Immature natural killer cell (primary cell): ENCODE measurements at regions not wholly inside any gene's neighbourhood (a gene's known extent, or its start where the extent isn't known, plus 50 kb on each side); places are given as distances from the start of the nearest gene placed in this dataset.

Experiments used
- DNase-seq, 3 donors: peaks; one replicate each; pipeline ENCODE4 v3.0.0; 2022; ENCODE audit warnings: mixed read lengths in 1 of 3
- H3K27ac Mint-ChIP-seq, 6 donors: one replicate each; pipeline ENCODE4 v1.8.0; 2020; ENCODE audit warnings: mixed read lengths in 6 of 6, mild to moderate bottlenecking in 5 of 6, inconsistent platforms in 4 of 6, moderate library complexity in 3 of 6
- H3K27me3 Mint-ChIP-seq, 3 donors: one replicate each; pipeline ENCODE4 v1.8.0; 2020 to 2021; ENCODE audit warnings: low read depth in 3 of 3, mild to moderate bottlenecking in 3 of 3, mixed read lengths in 3 of 3, moderate library complexity in 3 of 3, inconsistent platforms in 1 of 3
- H3K36me3 Mint-ChIP-seq, 3 donors: one replicate each; pipeline ENCODE4 v1.8.0; 2020; ENCODE audit warnings: mixed read lengths in 3 of 3, inconsistent platforms in 2 of 3, mild to moderate bottlenecking in 2 of 3
- H3K4me1 Mint-ChIP-seq, 2 donors: one replicate each; pipeline ENCODE4 v1.8.0; 2020; ENCODE audit warnings: inconsistent platforms in 2 of 2, mild to moderate bottlenecking in 2 of 2, mixed read lengths in 2 of 2, moderate library complexity in 1 of 2
- H3K4me3 Mint-ChIP-seq, 5 donors: one replicate each; pipeline ENCODE4 v1.8.0; 2020; ENCODE audit warnings: mild to moderate bottlenecking in 5 of 5, mixed read lengths in 5 of 5, inconsistent platforms in 3 of 5, moderate library complexity in 3 of 5
- H3K9me3 Mint-ChIP-seq, 6 donors: one replicate each; pipeline ENCODE4 v1.8.0; 2020; ENCODE audit warnings: mild to moderate bottlenecking in 6 of 6, mixed read lengths in 6 of 6, inconsistent platforms in 4 of 6, moderate library complexity in 3 of 6

DNA sequence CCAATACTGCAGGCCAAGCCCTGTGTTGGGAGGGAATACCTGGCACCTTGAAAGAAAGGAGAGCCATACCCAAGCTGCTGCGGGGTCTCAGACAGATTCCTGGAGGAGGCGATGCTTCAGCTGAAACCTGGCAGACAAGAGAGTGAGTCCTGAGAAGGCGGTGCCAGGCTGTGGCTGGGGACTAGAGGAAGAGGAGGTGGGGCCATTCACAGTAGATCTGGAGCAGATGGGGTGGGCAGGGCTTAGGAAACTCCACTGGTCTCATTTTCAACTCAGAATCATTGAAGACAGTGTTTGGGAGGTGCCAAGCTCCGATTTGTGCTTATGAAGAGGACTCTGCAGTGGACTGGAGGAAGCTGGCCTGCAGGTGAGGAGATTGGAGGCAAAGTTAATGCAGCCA lies 236.3 kb upstream of the MKI67 start:
- H3K36me3 Mint-ChIP-seq, result no peaks in the 10 kb centered on the region
- peaks cover 0 to 1% (median 0%) of the 10 kb centered on the region in 6 donors for H3K9me3 Mint-ChIP-seq
- H3K4me3 Mint-ChIP-seq, result no peak overlapping the region
- H3K27me3 Mint-ChIP-seq, result peaks cover 1 to 9% (median 7%) of the 10 kb centered on the region in 3 donors
- no peak for DNase-seq
- no peaks in the 10 kb centered on the region for H3K4me1 Mint-ChIP-seq
- no peak overlapping the region for H3K27ac Mint-ChIP-seq

GRCh38 chr10:128364631-128365030 lies 238.4 kb upstream of the MKI67 start:
- Mint-ChIP-seq H3K36me3 (no peaks in the 10 kb centered on the region), H3K4me1 (no peaks in the 10 kb centered on the region), H3K4me3 (no peak overlapping the region), H3K9me3 (peaks cover 0 to 1% (median 0%) of the 10 kb centered on the region in 6 donors), H3K27me3 (peaks cover 5 to 11% (median 6%) of the 10 kb centered on the region in 3 donors), H3K27ac (no peak overlapping the region)
- no peak for DNase-seq

DNA sequence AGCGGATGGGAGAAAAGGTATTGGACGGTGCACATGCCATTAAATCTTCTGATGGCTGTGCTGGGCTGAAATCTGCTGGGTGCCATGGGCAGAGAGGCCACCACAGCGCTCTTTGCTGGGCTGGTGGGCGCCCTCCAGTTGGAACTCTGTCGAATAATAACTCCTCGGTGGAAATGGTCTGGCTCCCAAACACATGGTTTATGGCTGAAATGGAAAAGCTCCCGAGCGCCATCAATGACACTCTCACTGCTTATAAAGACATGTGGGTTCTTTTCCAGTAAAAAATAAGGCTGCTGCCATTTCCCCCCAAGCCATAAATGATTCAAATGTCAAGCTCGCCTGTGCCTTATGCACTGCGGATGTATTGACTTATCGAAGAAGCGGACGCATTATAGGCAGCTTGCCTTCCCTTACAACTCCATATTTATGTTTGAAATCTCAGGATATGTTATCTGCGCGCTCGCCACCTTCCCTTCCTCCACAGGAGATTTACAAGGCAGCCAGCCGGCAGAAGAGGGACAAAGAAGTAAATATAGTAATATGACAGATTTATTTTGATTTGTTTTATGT lies 239.0 kb upstream of the MKI67 start:
- Mint-ChIP-seq H3K27ac (no peak overlapping the region), H3K4me3 (no peak overlapping the region), H3K9me3 (peaks cover 0 to 1% (median 0%) of the 10 kb centered on the region in 6 donors), H3K27me3 (peaks cover 5 to 11% (median 6%) of the 10 kb centered on the region in 3 donors), H3K4me1 (no peaks in the 10 kb centered on the region), H3K36me3 (no peaks in the 10 kb centered on the region)
- DNase-seq, result no peak

DNA sequence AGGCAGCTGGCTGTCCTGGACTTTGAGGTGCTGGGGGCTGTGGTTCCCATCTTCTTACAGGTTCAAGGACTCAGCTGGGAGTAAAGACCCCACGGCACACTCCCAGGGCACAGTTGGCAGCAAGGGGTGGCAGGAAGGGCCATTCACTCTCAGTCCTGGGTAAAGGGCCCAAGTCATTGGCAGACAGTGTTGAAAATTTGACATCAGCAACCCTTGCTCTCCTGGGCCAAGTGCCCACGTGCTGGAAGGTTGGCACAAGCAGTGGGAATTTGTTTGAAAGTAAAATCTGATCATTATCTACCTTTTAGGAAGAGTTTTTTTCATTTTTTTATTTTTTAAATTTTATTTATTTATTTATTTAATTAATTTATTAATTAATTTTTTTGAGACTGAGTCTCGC lies 241.6 kb upstream of the MKI67 start:
- Mint-ChIP-seq H3K4me3 (no peak overlapping the region), H3K4me1 (no peaks in the 10 kb centered on the region), H3K36me3 (no peaks in the 10 kb centered on the region), H3K27me3 (peaks cover 5 to 15% (median 7%) of the 10 kb centered on the region in 3 donors), H3K9me3 (peaks cover 0 to 1% (median 0%) of the 10 kb centered on the region in 6 donors), H3K27ac (no peak overlapping the region)
- no peak for DNase-seq

GRCh38 chr10:128369101-128369650 lies 243.0 kb upstream of the MKI67 start:
- Mint-ChIP-seq H3K9me3 (peaks cover 0 to 1% (median 0%) of the 10 kb centered on the region in 6 donors), H3K27me3 (peaks cover 5 to 10% (median 5%) of the 10 kb centered on the region in 3 donors), H3K36me3 (no peaks in the 10 kb centered on the region)

DNA sequence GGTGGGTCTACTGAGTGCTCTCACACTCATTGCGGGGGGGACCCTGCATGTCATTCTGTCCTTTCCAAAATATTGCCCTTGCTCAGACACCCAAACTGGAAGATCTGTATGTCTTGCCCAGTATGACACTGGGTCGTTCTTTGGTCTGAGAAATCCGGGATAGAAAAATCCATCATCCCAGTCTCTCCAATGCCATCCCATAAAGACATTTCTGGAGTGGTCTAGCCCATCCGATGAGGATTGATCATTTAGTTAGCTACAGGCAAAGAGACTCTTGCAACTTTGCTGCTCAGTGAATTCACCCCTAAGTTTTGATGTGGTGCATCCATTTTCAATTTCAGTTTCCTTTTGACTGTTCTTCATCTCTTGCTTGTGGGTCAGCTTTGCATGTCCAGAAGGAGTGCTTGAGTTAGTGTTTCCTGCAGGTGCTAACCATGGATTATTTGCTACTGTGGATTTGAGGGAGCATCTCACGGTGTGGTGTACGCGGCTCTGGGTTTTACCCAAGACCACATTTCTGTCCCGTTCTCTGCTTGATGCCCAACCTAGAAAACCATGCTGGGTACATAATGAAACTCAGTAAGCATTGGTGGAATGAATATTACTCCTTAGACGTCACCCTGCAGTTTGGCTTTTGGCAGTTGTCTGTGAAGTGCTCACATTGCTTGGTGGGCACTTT lies 247.0 kb upstream of the MKI67 start:
- H3K4me1 Mint-ChIP-seq, result peaks cover 2 to 5% of the 10 kb centered on the region in 2 donors
- no peaks in the 10 kb centered on the region for H3K9me3 Mint-ChIP-seq
- H3K27me3 Mint-ChIP-seq, result peaks cover 4 to 10% (median 7%) of the 10 kb centered on the region in 3 donors
- no peak for DNase-seq
- H3K36me3 Mint-ChIP-seq, result no peaks in the 10 kb centered on the region
- H3K4me3 Mint-ChIP-seq, result no peak overlapping the region
- H3K27ac Mint-ChIP-seq, result peak overlapping the region in 1 of 6 donors; percentile 9

More at GRCh38 chr10:128369101-128369650, 243.0 kb upstream of the MKI67 start:
- Mint-ChIP-seq H3K27ac (no peak overlapping the region), H3K4me3 (no peak overlapping the region), H3K4me1 (peaks cover 2 to 5% of the 10 kb centered on the region in 2 donors)
- DNase-seq, result no peak

DNA sequence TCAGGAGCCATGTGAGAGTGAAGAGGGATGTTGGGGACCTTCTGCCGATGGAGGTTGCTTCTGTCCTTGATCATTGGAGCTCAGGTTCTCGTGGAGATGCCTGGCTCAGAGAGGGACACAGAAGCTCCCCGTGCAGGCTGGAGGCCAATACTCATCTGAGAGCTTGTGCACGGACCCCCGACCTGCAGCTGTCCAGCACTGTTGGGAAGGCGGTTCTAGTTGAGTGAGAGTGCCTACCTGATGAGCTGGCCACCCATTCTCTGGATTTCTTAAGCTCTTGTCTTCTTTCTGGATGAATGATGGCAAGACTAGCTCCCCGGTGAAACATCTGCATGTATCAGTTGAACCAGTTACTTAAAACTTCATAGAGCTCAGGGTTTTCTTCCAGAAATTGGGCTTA lies 247.6 kb upstream of the MKI67 start:
- Mint-ChIP-seq H3K4me3 (no peak overlapping the region), H3K9me3 (no peaks in the 10 kb centered on the region), H3K4me1 (peaks cover 2 to 5% of the 10 kb centered on the region in 2 donors), H3K27ac (no peak overlapping the region), H3K27me3 (peaks cover 4 to 11% (median 9%) of the 10 kb centered on the region in 3 donors), H3K36me3 (no peaks in the 10 kb centered on the region)
- no peak for DNase-seq

DNA sequence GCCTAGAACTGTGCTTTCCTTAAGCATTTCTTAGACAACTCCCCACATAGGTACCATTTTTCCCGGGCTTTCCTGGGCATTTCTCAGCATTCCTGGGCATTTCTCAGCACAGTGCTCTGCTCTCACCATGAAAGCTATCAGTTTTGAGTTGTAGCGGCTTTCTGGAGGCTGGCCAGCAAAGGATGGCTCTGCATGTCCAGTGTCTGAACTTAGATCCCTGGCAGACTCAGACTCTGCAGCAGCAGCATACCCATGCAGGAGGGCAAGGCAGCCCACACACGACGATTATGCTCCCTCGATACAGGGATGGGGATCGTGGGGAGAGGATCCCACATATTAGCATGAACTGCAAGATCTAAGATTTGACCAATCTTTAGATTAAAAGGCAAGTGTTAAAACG lies 248.9 kb upstream of the MKI67 start:
- no peaks in the 10 kb centered on the region for H3K36me3 Mint-ChIP-seq
- H3K4me3 Mint-ChIP-seq, result no peak overlapping the region
- H3K4me1 Mint-ChIP-seq, result peaks cover 2 to 5% of the 10 kb centered on the region in 2 donors
- H3K27me3 Mint-ChIP-seq, result peaks cover 1 to 11% (median 7%) of the 10 kb centered on the region in 3 donors
- no peak overlapping the region for H3K27ac Mint-ChIP-seq
- DNase-seq, result no peak
- H3K9me3 Mint-ChIP-seq, result peaks cover 0 to 1% (median 0%) of the 10 kb centered on the region in 6 donors

GRCh38 chr10:128377364-128377987 lies 251.3 kb upstream of the MKI67 start:
- Mint-ChIP-seq H3K27me3 (peaks cover 3 to 6% (median 4%) of the 10 kb centered on the region in 3 donors), H3K4me3 (no peak overlapping the region), H3K36me3 (no peaks in the 10 kb centered on the region), H3K4me1 (peaks cover 2 to 5% of the 10 kb centered on the region in 2 donors), H3K9me3 (peaks cover 0 to 1% (median 0%) of the 10 kb centered on the region in 6 donors), H3K27ac (no peak overlapping the region)
- DNase-seq, result no peak

- H3K4me1 Mint-ChIP-seq, result peaks cover 2 to 5% of the 10 kb centered on the region in 2 donors
- peaks cover 0 to 1% (median 0%) of the 10 kb centered on the region in 6 donors for H3K9me3 Mint-ChIP-seq
- DNase-seq, result no peak
- no peak overlapping the region for H3K27ac Mint-ChIP-seq
- H3K27me3 Mint-ChIP-seq, result peaks cover 3 to 6% (median 4%) of the 10 kb centered on the region in 3 donors
- H3K36me3 Mint-ChIP-seq, result no peaks in the 10 kb centered on the region
- no peak overlapping the region for H3K4me3 Mint-ChIP-seq
Measured at GRCh38 chr10:128377988-128378387, 251.8 kb upstream of the MKI67 start.

- no peak for DNase-seq
- H3K4me3 Mint-ChIP-seq, result no peak overlapping the region
- H3K27ac Mint-ChIP-seq, result no peak overlapping the region
- H3K27me3 Mint-ChIP-seq, result peaks cover 0 to 9% (median 5%) of the 10 kb centered on the region in 3 donors
- peaks cover 0 to 4% (median 0%) of the 10 kb centered on the region in 6 donors for H3K9me3 Mint-ChIP-seq
- H3K36me3 Mint-ChIP-seq, result no peaks in the 10 kb centered on the region
- no peaks in the 10 kb centered on the region for H3K4me1 Mint-ChIP-seq
Measured at GRCh38 chr10:128380946-128381345, 254.7 kb upstream of the MKI67 start.

- Mint-ChIP-seq H3K36me3 (no peaks in the 10 kb centered on the region), H3K4me1 (no peaks in the 10 kb centered on the region), H3K9me3 (peaks cover 0 to 4% (median 0%) of the 10 kb centered on the region in 6 donors), H3K4me3 (no peak overlapping the region), H3K27me3 (peaks cover 0 to 13% (median 8%) of the 10 kb centered on the region in 3 donors), H3K27ac (no peak overlapping the region)
- DNase-seq, result no peak
Measured at GRCh38 chr10:128382225-128382624, 256.0 kb upstream of the MKI67 start.

DNA sequence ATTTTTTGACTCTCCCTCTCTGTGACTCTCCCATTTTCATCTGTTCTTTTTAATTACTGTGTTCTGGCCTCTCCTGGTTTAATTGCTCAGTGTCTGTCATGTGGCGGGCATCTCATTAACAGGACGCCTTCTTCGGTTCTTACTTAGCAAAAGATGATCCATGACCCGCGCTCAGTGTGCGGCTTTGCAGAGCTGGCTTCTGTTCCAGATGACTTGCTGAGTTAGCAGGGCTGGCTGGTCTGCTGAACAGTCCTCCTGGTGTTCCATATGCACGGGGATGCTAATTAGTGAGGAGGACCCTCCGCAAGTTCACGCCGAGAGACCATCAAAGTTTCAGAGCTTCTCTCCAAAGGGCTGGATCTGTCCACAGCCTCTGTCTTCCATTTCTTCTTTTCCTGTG lies 258.6 kb upstream of the MKI67 start:
- Mint-ChIP-seq H3K27ac (no peak overlapping the region), H3K27me3 (peaks cover 5 to 12% (median 7%) of the 10 kb centered on the region in 3 donors), H3K4me1 (no peaks in the 10 kb centered on the region), H3K4me3 (no peak overlapping the region), H3K36me3 (no peaks in the 10 kb centered on the region), H3K9me3 (peaks cover 0 to 2% (median 0%) of the 10 kb centered on the region in 6 donors)
- DNase-seq, result no peak

- Mint-ChIP-seq H3K36me3 (no peaks in the 10 kb centered on the region), H3K27me3 (peaks cover 4 to 12% (median 5%) of the 10 kb centered on the region in 3 donors), H3K4me1 (no peaks in the 10 kb centered on the region)
Measured at GRCh38 chr10:128386231-128386630, 260.0 kb upstream of the MKI67 start.

More at GRCh38 chr10:128386231-128386630, 260.0 kb upstream of the MKI67 start:
- Mint-ChIP-seq H3K27ac (no peak overlapping the region), H3K9me3 (peaks cover 0 to 2% (median 0%) of the 10 kb centered on the region in 6 donors), H3K4me3 (no peak overlapping the region)
- no peak for DNase-seq
